ENCODE measurements at regions not wholly inside any gene's neighbourhood (a gene's known extent, or its start where the extent isn't known, plus 50 kb on each side); places are given as distances from the start of the nearest gene placed in this dataset.
"Not testable (repeated sequence)": the region's sequence is repeated elsewhere in the genome, so short reads cannot be mapped to it uniquely, and the experiment has no call there.

DNA sequence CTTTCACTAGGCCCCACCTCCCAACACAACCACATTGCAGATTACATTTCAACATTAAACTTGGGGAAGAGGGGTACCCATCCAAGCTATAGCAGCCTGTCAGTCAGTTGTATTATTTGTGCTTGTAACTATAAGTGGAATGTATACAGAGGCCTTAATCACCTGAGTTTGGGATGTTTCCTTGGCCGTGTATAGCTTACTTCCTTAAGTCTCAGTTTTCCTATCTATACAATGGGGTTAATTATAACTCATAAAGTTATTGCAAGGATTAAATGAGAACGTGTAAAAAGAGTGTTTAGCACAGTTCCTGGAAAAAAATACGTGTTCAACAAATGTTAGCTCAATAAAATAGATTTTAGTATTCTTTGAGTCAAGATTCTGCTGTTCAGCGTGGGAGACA lies 165.5 kb upstream of the FAM20A start:
- no peak overlapping the region for H3K4me3 Mint-ChIP-seq

DNA sequence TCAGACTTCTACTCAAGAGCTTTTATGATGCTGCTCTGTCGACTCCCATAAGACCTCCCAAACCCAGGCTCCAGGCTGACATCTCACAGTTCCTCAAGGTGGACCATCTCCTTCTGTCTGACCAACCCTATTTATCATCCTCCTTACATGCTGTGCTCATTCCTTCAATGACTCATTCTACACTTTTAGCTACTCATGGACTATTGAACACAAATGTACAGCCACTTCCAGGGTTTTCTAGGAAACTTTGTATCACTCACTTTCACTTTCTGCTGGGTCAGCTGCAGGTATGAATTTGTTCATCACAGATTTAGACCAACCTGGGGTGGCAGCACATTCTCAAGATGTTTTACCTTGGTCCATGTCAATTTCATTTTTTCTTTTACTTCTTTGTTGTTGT lies 162.4 kb upstream of the FAM20A start:
- H3K9me3 Mint-ChIP-seq = no peaks in the 10 kb centered on the region
- H3K36me3 Mint-ChIP-seq (ENCODE audit: low read depth) = no peaks in the 10 kb centered on the region
- TF ChIP-seq, protein P1, sequence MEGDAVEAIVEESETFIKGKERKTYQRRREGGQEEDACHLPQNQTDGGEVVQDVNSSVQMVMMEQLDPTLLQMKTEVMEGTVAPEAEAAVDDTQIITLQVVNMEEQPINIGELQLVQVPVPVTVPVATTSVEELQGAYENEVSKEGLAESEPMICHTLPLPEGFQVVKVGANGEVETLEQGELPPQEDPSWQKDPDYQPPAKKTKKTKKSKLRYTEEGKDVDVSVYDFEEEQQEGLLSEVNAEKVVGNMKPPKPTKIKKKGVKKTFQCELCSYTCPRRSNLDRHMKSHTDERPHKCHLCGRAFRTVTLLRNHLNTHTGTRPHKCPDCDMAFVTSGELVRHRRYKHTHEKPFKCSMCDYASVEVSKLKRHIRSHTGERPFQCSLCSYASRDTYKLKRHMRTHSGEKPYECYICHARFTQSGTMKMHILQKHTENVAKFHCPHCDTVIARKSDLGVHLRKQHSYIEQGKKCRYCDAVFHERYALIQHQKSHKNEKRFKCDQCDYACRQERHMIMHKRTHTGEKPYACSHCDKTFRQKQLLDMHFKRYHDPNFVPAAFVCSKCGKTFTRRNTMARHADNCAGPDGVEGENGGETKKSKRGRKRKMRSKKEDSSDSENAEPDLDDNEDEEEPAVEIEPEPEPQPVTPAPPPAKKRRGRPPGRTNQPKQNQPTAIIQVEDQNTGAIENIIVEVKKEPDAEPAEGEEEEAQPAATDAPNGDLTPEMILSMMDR (IDR thresholded peaks at IDR 0.05; ENCODE audit: unreplicated experiment in 3 of 3) = no peak
- no peak overlapping the region for H3K27ac Mint-ChIP-seq
- peaks cover 13% of the 10 kb centered on the region for H3K4me1 Mint-ChIP-seq
- H3K27me3 Mint-ChIP-seq (ENCODE audit: low read depth) = peaks cover 13% of the 10 kb centered on the region
- H3K4me3 Mint-ChIP-seq = no peak overlapping the region

More for the DNA sequence above, 165.5 kb upstream of the FAM20A start:
- H3K27me3 Mint-ChIP-seq (ENCODE audit: low read depth) = peaks cover 11% of the 10 kb centered on the region
- no peaks in the 10 kb centered on the region for H3K36me3 Mint-ChIP-seq (ENCODE audit: low read depth)
- no peaks in the 10 kb centered on the region for H3K9me3 Mint-ChIP-seq
- no peak overlapping the region for H3K27ac Mint-ChIP-seq
- H3K4me1 Mint-ChIP-seq = no peaks in the 10 kb centered on the region
- TF ChIP-seq, protein P1 (IDR thresholded peaks at IDR 0.05; ENCODE audit: unreplicated experiment in 3 of 3) = no peak

DNA sequence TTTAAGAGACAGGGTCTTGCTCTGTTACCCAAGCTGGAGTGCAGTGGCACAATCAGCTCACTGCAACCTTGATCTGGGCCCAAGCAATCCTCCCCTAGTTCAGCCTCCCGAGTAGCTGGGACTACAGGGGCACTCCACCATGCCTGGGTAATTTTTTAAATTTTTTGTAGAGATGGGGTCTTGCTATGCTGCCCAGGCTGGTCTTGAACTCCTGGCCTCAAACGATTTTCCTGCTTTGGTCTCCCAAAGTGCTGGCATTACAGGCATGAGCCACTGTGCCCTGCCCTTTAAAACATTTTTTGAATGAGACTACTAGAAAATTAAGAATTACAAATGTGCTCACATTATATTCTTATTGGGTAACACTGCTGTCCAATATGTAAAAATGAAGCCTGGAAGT lies 161.7 kb upstream of the FAM20A start:
- Mint-ChIP-seq H3K27ac (no peak overlapping the region), H3K4me3 (no peak overlapping the region), H3K4me1 (peaks cover 16% of the 10 kb centered on the region), H3K27me3 (ENCODE audit: low read depth) (peaks cover 10% of the 10 kb centered on the region), H3K9me3 (no peaks in the 10 kb centered on the region), H3K36me3 (ENCODE audit: low read depth) (no peaks in the 10 kb centered on the region)
- TF ChIP-seq, protein P1 (IDR thresholded peaks at IDR 0.05; ENCODE audit: unreplicated experiment in 3 of 3) = no peak

DNA sequence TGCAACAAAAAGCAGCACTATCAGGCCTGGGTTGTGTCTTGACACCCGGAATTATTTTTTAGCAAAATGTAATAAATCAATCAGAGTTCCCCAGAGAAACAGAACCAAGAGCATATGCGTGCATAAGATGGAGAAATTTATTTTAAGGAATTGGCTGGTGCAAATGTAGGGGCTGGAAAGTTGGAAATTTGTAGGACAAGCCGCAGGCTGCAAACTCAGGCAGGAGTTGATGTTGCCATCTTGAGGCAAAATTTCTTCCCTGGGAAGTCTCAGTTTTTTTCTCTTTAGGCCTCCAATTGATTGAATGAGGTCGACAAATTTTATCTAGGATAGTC lies 158.9 kb upstream of the FAM20A start:
- no peak overlapping the region for H3K4me3 Mint-ChIP-seq
- peak overlapping the region; percentile 30 to 68 (median 48) for H3K27ac Mint-ChIP-seq
- no peaks in the 10 kb centered on the region for H3K36me3 Mint-ChIP-seq (ENCODE audit: low read depth)
- peaks cover 4% of the 10 kb centered on the region for H3K9me3 Mint-ChIP-seq
- peaks cover 23% of the 10 kb centered on the region for H3K4me1 Mint-ChIP-seq
- H3K27me3 Mint-ChIP-seq (ENCODE audit: low read depth) = peaks cover 3% of the 10 kb centered on the region
- TF ChIP-seq, protein P1 (IDR thresholded peaks at IDR 0.05; ENCODE audit: unreplicated experiment in 3 of 3) = no peak

DNA sequence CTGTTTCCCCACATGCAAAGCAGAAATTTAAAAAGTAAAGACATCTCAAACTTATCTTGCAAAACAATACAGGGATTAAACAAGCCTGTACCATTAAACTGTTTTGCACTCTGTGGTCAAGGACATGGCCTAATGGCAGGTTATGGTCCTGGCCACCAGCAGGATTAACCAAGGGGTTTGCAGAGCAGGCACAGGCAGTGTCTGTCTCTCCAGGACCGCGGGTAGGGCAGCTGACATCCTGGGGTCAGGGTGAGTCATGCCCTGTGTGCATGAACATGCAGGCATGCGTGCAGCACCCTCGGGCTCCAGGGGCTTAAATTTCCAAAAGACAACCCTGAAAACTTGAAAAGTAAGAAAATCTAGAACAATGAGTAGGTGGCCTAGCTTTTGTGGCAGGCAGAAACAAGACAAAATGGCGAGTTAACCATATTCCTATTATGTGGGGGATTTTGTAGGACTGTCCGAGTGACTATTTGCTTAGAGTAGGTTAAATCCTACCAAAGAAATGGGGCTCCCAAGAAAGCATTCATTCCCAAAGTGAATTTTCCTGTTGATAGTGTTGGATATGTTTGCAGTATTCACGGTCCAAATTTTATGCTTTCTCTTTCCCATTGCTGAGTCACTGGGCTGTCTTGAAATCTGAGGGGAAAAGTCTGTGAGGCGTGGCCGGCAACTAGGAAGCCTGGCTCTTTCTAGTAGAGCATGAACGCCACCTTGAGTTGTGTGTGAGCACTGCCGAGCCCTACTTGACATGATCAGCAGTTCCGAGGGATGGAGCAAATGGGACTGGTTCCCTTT lies 158.4 kb upstream of the FAM20A start:
- peak overlapping the region; percentile 0 to 58 (median 7) for H3K4me3 Mint-ChIP-seq
- peak overlapping the region; percentile 30 to 68 (median 48) for H3K27ac Mint-ChIP-seq
- peaks cover 5% of the 10 kb centered on the region for H3K9me3 Mint-ChIP-seq
- H3K27me3 Mint-ChIP-seq (ENCODE audit: low read depth) = peaks cover 3% of the 10 kb centered on the region
- no peaks in the 10 kb centered on the region for H3K36me3 Mint-ChIP-seq (ENCODE audit: low read depth)
- TF ChIP-seq, protein P1 (IDR thresholded peaks at IDR 0.05; ENCODE audit: unreplicated experiment in 3 of 3) = peak; percentile 92 to 94 (median 93)
- H3K4me1 Mint-ChIP-seq = peaks cover 23% of the 10 kb centered on the region

DNA sequence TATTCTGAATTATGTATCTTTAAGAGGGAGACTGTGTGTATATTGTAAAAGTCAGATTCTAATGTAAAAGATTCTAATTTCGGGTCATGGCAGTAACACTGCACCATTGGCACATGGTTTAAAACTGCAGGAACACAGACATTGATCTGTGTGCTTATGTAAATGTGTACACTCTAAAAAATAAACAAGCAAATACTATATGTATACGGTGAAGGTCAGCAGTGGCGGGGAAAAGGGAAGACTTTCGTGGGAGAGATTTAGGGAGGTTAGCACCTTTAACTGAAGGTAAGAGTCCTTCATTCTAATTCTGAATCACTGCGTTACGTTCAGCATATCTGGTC lies 157.8 kb upstream of the FAM20A start:
- TF ChIP-seq, protein P1 (IDR thresholded peaks at IDR 0.05; ENCODE audit: unreplicated experiment in 3 of 3) = no peak
- H3K27me3 Mint-ChIP-seq (ENCODE audit: low read depth) = peaks cover 3% of the 10 kb centered on the region
- no peaks in the 10 kb centered on the region for H3K36me3 Mint-ChIP-seq (ENCODE audit: low read depth)
- H3K9me3 Mint-ChIP-seq = peaks cover 6% of the 10 kb centered on the region
- H3K27ac Mint-ChIP-seq = peak overlapping the region; percentile 30 to 68 (median 48)
- H3K4me3 Mint-ChIP-seq = peak overlapping the region in 1 of 3 experiments; percentile 7
- peaks cover 23% of the 10 kb centered on the region for H3K4me1 Mint-ChIP-seq

DNA sequence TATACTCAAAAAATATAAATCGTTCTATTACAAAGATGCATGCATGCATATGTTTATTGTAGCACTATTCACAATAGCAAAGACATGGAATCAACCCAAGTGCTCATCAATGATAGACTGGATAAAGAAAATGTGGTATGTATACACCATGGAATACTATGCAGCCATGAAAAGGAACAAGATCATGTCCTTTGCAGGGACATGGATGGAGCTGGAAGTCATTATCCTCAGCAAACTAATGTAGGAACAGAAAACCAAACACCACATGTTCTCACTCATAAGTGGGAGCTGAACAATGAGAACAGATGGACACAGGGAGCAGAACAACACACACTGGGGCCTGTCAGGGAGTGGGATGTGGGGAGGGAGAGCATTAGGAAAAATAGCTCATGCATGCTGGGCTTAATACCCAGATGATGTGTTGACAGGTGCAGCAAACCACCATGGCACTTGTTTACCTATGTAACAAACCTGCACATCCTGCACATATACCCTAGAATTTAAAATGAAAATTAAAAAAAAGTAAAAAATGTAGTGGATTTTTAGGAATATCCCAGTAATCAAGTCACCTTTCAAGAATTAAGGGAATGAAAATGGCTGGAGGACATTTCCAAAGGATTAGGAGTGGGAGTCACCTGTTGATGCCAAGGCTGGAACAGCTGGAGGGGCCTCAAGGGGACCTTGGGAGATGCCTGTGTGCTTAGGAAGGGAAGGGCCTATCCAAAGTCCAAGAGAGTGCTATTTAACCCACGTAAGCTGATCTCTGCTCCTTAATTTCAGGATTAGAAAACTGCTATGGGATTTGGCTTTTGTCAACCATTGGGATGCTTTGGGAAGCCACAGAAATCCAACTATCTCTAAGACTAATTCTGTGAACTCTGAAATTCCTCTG lies 156.9 kb upstream of the FAM20A start:
- H3K27ac Mint-ChIP-seq = peak overlapping the region in 1 of 3 experiments; percentile 63
- H3K27me3 Mint-ChIP-seq (ENCODE audit: low read depth); H3K4me3 Mint-ChIP-seq; H3K36me3 Mint-ChIP-seq (ENCODE audit: low read depth); H3K9me3 Mint-ChIP-seq: not testable (repeated sequence)
- H3K4me1 Mint-ChIP-seq = peaks cover 23% of the 10 kb centered on the region
